ENCODE measurements at regions not wholly inside any gene's neighbourhood (a gene's known extent, or its start where the extent isn't known, plus 50 kb on each side); places are given as distances from the start of the nearest gene placed in this dataset.
"Not testable (repeated sequence)": the region's sequence is repeated elsewhere in the genome, so short reads cannot be mapped to it uniquely, and the experiment has no call there.

- DNase-seq (ENCODE audit: low read depth in 2 of 2), result no peak
Measured at GRCh38 chr2:56971383-56971974, 787.7 kb downstream of the CCDC85A start.

GRCh38 chr2:56981554-56981953 lies 797.8 kb downstream of the CCDC85A start:
- DNase-seq (ENCODE audit: low read depth in 2 of 2), result no peak

GRCh38 chr2:56985609-56986008 lies 801.8 kb downstream of the CCDC85A start:
- DNase-seq (ENCODE audit: low read depth in 2 of 2), result no peak

- DNase-seq (ENCODE audit: low read depth in 2 of 2), result no peak
Measured at GRCh38 chr2:57022496-57022895, 838.7 kb downstream of the CCDC85A start.

GRCh38 chr2:57044931-57045635 lies 861.3 kb downstream of the CCDC85A start:
- no peak for DNase-seq (ENCODE audit: low read depth in 2 of 2)

- DNase-seq (ENCODE audit: low read depth in 2 of 2), result no peak
Measured at GRCh38 chr2:57049273-57049672, 865.5 kb downstream of the CCDC85A start.

GRCh38 chr2:57050007-57050406 lies 866.2 kb downstream of the CCDC85A start:
- no peak for DNase-seq (ENCODE audit: low read depth in 2 of 2)

GRCh38 chr2:57066301-57066700 lies 882.5 kb downstream of the CCDC85A start:
- DNase-seq (ENCODE audit: low read depth in 2 of 2), result not testable (repeated sequence)

GRCh38 chr2:57075226-57075625 lies 891.4 kb downstream of the CCDC85A start:
- no peak for DNase-seq (ENCODE audit: low read depth in 2 of 2)

- DNase-seq (ENCODE audit: low read depth in 2 of 2), result no peak
Measured at GRCh38 chr2:57080035-57080434, 896.2 kb downstream of the CCDC85A start.

GRCh38 chr2:57084697-57085281 lies 901.0 kb downstream of the CCDC85A start:
- DNase-seq (ENCODE audit: low read depth in 2 of 2), result no peak

GRCh38 chr2:57093020-57093419 lies 909.2 kb downstream of the CCDC85A start:
- DNase-seq (ENCODE audit: low read depth in 2 of 2), result no peak

- DNase-seq (ENCODE audit: low read depth in 2 of 2), result no peak
Measured at GRCh38 chr2:57097855-57098254, 914.1 kb downstream of the CCDC85A start.

GRCh38 chr2:57100436-57100835 lies 916.6 kb downstream of the CCDC85A start:
- DNase-seq (ENCODE audit: low read depth in 2 of 2), result no peak

- DNase-seq (ENCODE audit: low read depth in 2 of 2), result no peak
Measured at GRCh38 chr2:57105694-57106093, 921.9 kb downstream of the CCDC85A start.

- no peak for DNase-seq (ENCODE audit: low read depth in 2 of 2)
Measured at GRCh38 chr2:57107353-57107752, 923.6 kb downstream of the CCDC85A start.

- no peak for DNase-seq (ENCODE audit: low read depth in 2 of 2)
Measured at GRCh38 chr2:57111531-57111930, 927.7 kb downstream of the CCDC85A start.

GRCh38 chr2:57119141-57119540 lies 927.5 kb upstream of the VRK2 start:
- no peak for DNase-seq (ENCODE audit: low read depth in 2 of 2)

GRCh38 chr2:57126410-57126809 lies 920.2 kb upstream of the VRK2 start:
- DNase-seq (ENCODE audit: low read depth in 2 of 2), result no peak

- DNase-seq (ENCODE audit: low read depth in 2 of 2), result no peak
Measured at GRCh38 chr2:57139179-57139578, 907.4 kb upstream of the VRK2 start.

GRCh38 chr2:57141269-57141668 lies 905.3 kb upstream of the VRK2 start:
- no peak for DNase-seq (ENCODE audit: low read depth in 2 of 2)

- no peak for DNase-seq (ENCODE audit: low read depth in 2 of 2)
Measured at GRCh38 chr2:57146951-57147350, 899.7 kb upstream of the VRK2 start.

GRCh38 chr2:57156231-57156924 lies 890.2 kb upstream of the VRK2 start:
- DNase-seq (ENCODE audit: low read depth in 2 of 2), result no peak
